HG02885 (cell line): ENCODE measurements at regions not wholly inside any gene's neighbourhood (a gene's known extent, or its start where the extent isn't known, plus 50 kb on each side); places are given as distances from the start of the nearest gene placed in this dataset.
"Not testable (repeated sequence)": the region's sequence is repeated elsewhere in the genome, so short reads cannot be mapped to it uniquely, and the experiment has no call there.

Source experiments
- ATAC-seq: cut with Tn5 transposase; IDR thresholded peaks from one replicate; pipeline ENCODE4 v1.9.1; 2021; ENCODE audit warnings: mild to moderate bottlenecking; ENCODE audit not compliant: unreplicated experiment, poor library complexity

DNA sequence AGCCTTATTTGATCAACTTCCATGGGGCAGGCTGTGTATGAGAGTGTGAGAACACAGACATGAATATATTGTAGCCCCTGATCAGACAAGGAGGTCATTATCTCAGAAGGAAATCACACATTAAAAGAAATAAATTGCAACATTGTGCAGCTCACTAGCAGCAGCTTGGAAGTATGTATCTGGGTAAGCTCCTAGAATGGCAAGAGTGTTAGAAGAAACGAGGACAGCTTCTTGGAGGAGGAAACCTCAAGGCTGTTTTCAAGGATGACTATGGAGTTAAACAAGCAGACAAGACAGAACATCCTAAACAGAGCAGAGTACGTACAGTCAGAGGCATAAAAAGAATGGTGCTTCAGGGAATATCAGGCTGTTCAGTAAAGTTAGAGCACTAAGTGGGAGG is 511.0 kb downstream of the SLCO4C1 start:
- ATAC-seq = no peak

- ATAC-seq = no peak
Measured at GRCh38 chr5:101783241-101784013, 512.7 kb downstream of the SLCO4C1 start.

DNA sequence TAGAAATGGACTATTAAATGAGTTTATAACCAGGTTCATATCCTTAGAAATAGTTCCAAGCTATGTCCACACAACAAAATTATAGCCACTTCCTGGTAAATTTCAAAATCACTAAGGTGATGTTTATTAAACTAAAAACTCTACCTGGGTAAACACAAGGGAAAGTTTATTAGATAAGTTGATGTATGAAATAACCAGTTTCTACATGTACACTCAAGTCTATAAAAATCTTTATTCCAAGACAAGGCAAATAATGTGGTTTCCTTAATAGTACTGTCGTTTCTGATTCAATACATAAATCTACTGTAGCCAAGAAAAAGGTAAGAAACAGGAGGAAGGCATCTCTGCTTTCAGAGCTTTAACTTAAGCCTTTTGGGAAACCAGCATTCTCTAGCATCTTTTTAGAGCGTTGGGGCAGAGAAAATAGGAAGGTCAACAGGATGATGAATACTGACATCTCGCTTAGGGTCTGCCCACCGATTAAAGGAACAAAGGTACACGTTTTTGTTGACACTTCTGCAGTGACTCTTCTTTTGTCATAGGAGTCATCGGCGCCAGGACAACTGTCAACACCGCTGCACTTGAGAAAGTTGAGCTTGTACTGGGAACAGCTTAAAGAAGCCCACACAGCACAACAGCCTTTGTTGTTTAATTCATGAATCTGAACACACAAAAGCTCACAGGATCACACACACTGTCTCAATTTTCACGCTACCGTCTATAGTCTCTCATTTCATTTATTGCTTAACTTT is 513.6 kb downstream of the SLCO4C1 start:
- ATAC-seq = no peak

GRCh38 chr5:101751105-101751504 is 545.0 kb downstream of the SLCO4C1 start:
- ATAC-seq = no peak

GRCh38 chr5:101743000-101743399 is 553.1 kb downstream of the SLCO4C1 start:
- not testable (repeated sequence) for ATAC-seq

- no peak for ATAC-seq
Measured at GRCh38 chr5:101728933-101729332, 567.2 kb downstream of the SLCO4C1 start.

GRCh38 chr5:101721543-101721942 is 574.5 kb downstream of the SLCO4C1 start:
- no peak for ATAC-seq

DNA sequence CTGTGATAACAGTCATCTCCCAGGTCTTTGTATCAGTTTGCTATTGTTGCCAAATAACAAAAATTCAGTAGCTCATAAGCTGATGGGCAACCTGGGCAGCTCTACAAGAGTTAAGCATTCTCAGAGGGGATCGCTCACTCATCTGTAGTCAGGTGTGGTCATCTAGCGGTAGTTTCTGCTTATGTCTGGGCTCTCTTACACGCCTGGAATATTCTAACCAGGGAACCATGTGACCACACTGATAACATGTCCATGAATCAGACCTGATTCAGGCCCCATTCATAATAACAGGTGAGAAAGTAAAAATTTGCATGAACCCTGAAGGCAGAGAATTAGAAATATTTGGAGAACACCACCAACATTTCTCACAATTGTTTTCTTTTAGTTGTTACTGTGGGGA is 576.1 kb downstream of the SLCO4C1 start:
- no peak for ATAC-seq

DNA sequence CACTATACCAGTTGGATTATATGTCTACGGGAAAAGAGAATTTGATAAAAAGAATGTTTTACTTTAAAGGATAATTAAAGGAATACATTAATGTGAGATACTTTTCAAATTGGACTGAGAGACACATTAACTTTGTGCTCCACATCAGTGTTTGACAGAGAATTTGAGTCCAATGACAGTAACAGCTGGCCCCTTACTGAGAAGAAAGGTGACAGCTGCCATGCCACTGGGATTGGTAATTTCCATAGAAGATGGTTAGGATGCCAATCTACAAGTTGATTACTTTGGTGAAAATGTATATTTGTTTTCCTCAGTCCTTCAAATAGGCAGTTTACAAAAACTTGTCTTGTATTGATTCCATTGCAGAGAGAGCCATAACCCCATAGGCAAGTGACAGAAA is 578.4 kb downstream of the SLCO4C1 start:
- ATAC-seq = no peak

- no peak for ATAC-seq
Measured at GRCh38 chr5:101716941-101717340, 579.1 kb downstream of the SLCO4C1 start.

GRCh38 chr5:101715790-101716189 is 580.3 kb downstream of the SLCO4C1 start:
- ATAC-seq = not testable (repeated sequence)

GRCh38 chr5:101689306-101689705 is 606.8 kb downstream of the SLCO4C1 start:
- ATAC-seq = no peak

- ATAC-seq = no peak
Measured at GRCh38 chr5:101688156-101688555, 607.9 kb downstream of the SLCO4C1 start.

- no peak for ATAC-seq
Measured at GRCh38 chr5:101687349-101687985, 608.6 kb downstream of the SLCO4C1 start.

- ATAC-seq = no peak
Measured at GRCh38 chr5:101686536-101687157, 609.4 kb downstream of the SLCO4C1 start.

GRCh38 chr5:101679816-101680215 is 616.3 kb downstream of the SLCO4C1 start:
- no peak for ATAC-seq

DNA sequence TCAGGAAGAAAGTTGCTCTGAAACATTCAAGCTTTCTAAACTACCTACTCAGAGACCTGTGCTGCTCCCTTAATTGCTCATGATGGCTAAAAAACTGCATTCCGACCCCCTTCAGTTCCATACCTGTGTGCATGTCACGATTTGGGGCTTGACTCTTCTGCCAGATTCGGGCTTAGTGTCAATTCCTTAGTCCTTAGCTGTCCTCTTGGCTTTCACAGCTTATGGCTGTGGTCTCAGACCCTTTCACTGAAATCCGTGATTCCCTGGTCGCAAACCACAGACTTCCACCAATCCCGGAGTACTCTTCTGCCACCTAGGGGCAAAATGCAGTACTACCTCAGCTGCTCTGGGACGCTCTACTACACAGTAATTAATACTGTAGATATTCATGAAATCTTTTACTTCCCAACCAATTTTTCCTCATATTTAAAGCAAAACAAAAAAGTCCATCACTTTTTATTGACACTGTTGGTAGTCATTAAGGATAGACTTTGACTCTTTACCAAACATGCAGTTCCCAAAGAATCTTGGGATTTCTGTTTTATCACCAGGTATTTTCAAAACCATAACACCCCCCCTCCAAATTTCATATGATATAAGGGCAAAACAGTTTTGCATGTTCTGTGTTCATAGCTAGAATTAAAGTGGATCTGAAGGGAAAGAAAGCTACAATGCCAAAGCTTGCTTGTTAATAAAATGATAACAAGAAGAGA is 617.4 kb downstream of the SLCO4C1 start:
- peak; percentile 92 for ATAC-seq

DNA sequence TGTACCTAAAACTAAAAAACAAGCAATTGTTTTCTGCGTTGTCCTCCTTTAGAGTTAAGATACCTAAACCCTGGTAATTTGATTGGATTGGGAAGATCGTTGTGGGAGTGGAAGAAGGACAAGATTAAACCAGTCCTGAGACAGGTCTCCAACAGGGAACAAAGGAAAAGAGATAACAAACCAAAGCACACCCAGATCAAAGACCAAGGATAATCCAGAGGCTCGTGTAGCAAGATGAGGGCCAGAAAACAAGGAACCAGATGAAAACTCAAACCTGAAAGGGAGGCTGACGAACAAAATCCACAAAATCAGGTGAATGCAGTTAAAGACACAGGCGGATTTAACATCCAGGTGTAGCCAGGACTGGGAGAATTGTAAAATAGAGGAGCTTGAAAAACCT is 618.1 kb downstream of the SLCO4C1 start:
- no peak for ATAC-seq

DNA sequence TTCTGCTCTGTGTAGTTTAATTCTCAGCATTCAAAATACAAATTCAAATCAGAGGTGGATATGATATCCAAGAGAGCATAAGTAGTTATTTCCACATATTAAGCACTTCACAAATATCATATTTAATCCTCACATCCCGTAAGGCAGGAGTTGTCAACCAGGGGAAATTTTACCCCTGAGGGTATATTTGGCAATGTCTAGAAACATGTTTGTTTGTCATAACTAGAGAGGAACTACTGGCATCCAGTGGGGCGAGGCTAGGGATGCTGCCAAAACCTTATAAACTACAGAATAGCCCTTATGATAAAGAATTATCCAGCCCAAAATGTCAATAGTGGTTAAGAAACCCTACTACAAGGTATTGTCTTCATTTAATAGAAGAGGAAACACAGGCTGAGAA is 619.4 kb downstream of the SLCO4C1 start:
- no peak for ATAC-seq

- ATAC-seq = no peak
Measured at GRCh38 chr5:101675510-101676219, 620.4 kb downstream of the SLCO4C1 start.
